ENCODE measurements at regions not wholly inside any gene's neighbourhood (a gene's known extent, or its start where the extent isn't known, plus 50 kb on each side); places are given as distances from the start of the nearest gene placed in this dataset.

GRCh38 chr17:27200476-27200875 lies 93.4 kb upstream of the WSB1 start (continued):
- TF ChIP-seq, protein P1, sequence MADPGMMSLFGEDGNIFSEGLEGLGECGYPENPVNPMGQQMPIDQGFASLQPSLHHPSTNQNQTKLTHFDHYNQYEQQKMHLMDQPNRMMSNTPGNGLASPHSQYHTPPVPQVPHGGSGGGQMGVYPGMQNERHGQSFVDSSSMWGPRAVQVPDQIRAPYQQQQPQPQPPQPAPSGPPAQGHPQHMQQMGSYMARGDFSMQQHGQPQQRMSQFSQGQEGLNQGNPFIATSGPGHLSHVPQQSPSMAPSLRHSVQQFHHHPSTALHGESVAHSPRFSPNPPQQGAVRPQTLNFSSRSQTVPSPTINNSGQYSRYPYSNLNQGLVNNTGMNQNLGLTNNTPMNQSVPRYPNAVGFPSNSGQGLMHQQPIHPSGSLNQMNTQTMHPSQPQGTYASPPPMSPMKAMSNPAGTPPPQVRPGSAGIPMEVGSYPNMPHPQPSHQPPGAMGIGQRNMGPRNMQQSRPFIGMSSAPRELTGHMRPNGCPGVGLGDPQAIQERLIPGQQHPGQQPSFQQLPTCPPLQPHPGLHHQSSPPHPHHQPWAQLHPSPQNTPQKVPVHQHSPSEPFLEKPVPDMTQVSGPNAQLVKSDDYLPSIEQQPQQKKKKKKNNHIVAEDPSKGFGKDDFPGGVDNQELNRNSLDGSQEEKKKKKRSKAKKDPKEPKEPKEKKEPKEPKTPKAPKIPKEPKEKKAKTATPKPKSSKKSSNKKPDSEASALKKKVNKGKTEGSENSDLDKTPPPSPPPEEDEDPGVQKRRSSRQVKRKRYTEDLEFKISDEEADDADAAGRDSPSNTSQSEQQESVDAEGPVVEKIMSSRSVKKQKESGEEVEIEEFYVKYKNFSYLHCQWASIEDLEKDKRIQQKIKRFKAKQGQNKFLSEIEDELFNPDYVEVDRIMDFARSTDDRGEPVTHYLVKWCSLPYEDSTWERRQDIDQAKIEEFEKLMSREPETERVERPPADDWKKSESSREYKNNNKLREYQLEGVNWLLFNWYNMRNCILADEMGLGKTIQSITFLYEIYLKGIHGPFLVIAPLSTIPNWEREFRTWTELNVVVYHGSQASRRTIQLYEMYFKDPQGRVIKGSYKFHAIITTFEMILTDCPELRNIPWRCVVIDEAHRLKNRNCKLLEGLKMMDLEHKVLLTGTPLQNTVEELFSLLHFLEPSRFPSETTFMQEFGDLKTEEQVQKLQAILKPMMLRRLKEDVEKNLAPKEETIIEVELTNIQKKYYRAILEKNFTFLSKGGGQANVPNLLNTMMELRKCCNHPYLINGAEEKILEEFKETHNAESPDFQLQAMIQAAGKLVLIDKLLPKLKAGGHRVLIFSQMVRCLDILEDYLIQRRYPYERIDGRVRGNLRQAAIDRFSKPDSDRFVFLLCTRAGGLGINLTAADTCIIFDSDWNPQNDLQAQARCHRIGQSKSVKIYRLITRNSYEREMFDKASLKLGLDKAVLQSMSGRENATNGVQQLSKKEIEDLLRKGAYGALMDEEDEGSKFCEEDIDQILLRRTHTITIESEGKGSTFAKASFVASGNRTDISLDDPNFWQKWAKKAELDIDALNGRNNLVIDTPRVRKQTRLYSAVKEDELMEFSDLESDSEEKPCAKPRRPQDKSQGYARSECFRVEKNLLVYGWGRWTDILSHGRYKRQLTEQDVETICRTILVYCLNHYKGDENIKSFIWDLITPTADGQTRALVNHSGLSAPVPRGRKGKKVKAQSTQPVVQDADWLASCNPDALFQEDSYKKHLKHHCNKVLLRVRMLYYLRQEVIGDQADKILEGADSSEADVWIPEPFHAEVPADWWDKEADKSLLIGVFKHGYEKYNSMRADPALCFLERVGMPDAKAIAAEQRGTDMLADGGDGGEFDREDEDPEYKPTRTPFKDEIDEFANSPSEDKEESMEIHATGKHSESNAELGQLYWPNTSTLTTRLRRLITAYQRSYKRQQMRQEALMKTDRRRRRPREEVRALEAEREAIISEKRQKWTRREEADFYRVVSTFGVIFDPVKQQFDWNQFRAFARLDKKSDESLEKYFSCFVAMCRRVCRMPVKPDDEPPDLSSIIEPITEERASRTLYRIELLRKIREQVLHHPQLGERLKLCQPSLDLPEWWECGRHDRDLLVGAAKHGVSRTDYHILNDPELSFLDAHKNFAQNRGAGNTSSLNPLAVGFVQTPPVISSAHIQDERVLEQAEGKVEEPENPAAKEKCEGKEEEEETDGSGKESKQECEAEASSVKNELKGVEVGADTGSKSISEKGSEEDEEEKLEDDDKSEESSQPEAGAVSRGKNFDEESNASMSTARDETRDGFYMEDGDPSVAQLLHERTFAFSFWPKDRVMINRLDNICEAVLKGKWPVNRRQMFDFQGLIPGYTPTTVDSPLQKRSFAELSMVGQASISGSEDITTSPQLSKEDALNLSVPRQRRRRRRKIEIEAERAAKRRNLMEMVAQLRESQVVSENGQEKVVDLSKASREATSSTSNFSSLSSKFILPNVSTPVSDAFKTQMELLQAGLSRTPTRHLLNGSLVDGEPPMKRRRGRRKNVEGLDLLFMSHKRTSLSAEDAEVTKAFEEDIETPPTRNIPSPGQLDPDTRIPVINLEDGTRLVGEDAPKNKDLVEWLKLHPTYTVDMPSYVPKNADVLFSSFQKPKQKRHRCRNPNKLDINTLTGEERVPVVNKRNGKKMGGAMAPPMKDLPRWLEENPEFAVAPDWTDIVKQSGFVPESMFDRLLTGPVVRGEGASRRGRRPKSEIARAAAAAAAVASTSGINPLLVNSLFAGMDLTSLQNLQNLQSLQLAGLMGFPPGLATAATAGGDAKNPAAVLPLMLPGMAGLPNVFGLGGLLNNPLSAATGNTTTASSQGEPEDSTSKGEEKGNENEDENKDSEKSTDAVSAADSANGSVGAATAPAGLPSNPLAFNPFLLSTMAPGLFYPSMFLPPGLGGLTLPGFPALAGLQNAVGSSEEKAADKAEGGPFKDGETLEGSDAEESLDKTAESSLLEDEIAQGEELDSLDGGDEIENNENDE (IDR thresholded peaks at IDR 0.05; ENCODE audit: low read depth, low read length) = no peak
- no peak for TF ChIP-seq ZNF707 (CRISPR knock-in tag; conservative IDR thresholded peaks at IDR 0.05)

Data from K562 (cell line).